GM23248 (cell line): ENCODE measurements at regions not wholly inside any gene's neighbourhood (a gene's known extent, or its start where the extent isn't known, plus 50 kb on each side); places are given as distances from the start of the nearest gene placed in this dataset.

Experiments
- EZH2 ChIP-seq: fragments of 200-600 bp; sonication (generic); IDR thresholded peaks from 2 replicates; pipeline ENCODE4 v1.6.1; 2018; ENCODE audit warnings: antibody characterized with exemption, mild to moderate bottlenecking; ENCODE audit not compliant: insufficient read depth, poor library complexity, severe bottlenecking
- EZH2phosphoT487 ChIP-seq: fragments of 200-600 bp; sonication (generic); IDR thresholded peaks from 2 replicates; pipeline ENCODE4 v1.6.1; 2018; ENCODE audit warnings: antibody characterized with exemption, moderate library complexity, mild to moderate bottlenecking, low read depth; ENCODE audit not compliant: insufficient read depth

DNA sequence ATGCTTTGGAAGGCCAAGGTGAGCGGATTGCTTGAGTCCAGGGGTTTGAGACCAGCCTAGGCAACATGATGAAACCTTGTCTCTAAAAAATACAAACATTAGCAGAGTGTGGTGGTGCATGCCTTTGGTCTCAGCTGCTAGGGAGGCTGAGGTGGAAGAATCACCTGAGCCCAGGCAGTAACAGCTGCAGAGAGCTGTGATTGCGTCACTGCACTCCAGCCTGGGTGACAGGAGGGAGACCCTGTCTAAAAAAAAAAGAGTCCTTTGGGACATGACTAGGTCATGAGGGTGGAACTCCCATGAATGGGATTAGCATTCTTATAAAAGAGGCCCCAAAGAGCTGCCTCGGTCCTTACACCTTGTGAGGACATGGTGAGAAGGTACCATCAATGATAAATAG is 436.0 kb upstream of the NR5A2 start:
- TF ChIP-seq EZH2: no peak
- TF ChIP-seq EZH2phosphoT487: no peak
